Astrocyte of the spinal cord (primary cell): ENCODE measurements at regions not wholly inside any gene's neighbourhood (a gene's known extent, or its start where the extent isn't known, plus 50 kb on each side); places are given as distances from the start of the nearest gene placed in this dataset.

Experiments used
- DNase-seq: peaks from one replicate; pipeline ENCODE4 v3.0.0; 2011; ENCODE audit warnings: low read depth, low spot score
- H3K4me3 ChIP-seq: 2 replicates; pipeline ENCODE4 v1.5.1; 2011; ENCODE audit warnings: low read depth, mild to moderate bottlenecking, low read length, moderate library complexity
- CTCF ChIP-seq: IDR thresholded peaks from 2 replicates; pipeline ENCODE4 v1.5.1; 2012; ENCODE audit warnings: low read depth, mild to moderate bottlenecking, low read length, inconsistent platforms
- in situ Hi-C: cut with HindIII; loops from 2 replicates; pipeline ENCODE4 v1.10.0; 2017; ENCODE audit warnings: low sequenced_read_pairs

- in situ Hi-C loops: no loop called here
- DNase-seq: no peak
- no peak overlapping the region for H3K4me3 ChIP-seq
- no peak for TF ChIP-seq CTCF
Measured at GRCh38 chr18:31245820-31246219, 72.1 kb upstream of the DSG1 start.

GRCh38 chr18:31246460-31246859 lies 71.5 kb upstream of the DSG1 start:
- in situ Hi-C loops: no loop called here
- H3K4me3 ChIP-seq: no peak overlapping the region
- DNase-seq: no peak
- TF ChIP-seq CTCF: no peak

GRCh38 chr18:31247574-31248199 lies 70.3 kb upstream of the DSG1 start:
- TF ChIP-seq CTCF: no peak
- no peak overlapping the region for H3K4me3 ChIP-seq
- in situ Hi-C loops: no loop called here
- DNase-seq: no peak

- TF ChIP-seq CTCF: no peak
- peak; percentile 42 for DNase-seq
- in situ Hi-C loops: no loop called here
- no peak overlapping the region for H3K4me3 ChIP-seq
Measured at GRCh38 chr18:31248783-31249521, 69.0 kb upstream of the DSG1 start.

GRCh38 chr18:31250902-31251301 lies 67.1 kb upstream of the DSG1 start:
- no peak for DNase-seq
- H3K4me3 ChIP-seq: no peak overlapping the region
- TF ChIP-seq CTCF: no peak
- in situ Hi-C loops: no loop called here

- TF ChIP-seq CTCF: no peak
- in situ Hi-C loops: no loop called here
- no peak overlapping the region for H3K4me3 ChIP-seq
- DNase-seq: no peak
Measured at GRCh38 chr18:31252522-31252921, 65.4 kb upstream of the DSG1 start.
